NCI-H187 (cell line): ENCODE measurements at regions not wholly inside any gene's neighbourhood (a gene's known extent, or its start where the extent isn't known, plus 50 kb on each side); places are given as distances from the start of the nearest gene placed in this dataset.
"Not testable (repeated sequence)": the region's sequence is repeated elsewhere in the genome, so short reads cannot be mapped to it uniquely, and the experiment has no call there.

Experiments
- DNase-seq, 2 experiments: peaks; one replicate each; lab custom pipeline; 2025; lab: John Stamatoyannopoulos, UW

DNA sequence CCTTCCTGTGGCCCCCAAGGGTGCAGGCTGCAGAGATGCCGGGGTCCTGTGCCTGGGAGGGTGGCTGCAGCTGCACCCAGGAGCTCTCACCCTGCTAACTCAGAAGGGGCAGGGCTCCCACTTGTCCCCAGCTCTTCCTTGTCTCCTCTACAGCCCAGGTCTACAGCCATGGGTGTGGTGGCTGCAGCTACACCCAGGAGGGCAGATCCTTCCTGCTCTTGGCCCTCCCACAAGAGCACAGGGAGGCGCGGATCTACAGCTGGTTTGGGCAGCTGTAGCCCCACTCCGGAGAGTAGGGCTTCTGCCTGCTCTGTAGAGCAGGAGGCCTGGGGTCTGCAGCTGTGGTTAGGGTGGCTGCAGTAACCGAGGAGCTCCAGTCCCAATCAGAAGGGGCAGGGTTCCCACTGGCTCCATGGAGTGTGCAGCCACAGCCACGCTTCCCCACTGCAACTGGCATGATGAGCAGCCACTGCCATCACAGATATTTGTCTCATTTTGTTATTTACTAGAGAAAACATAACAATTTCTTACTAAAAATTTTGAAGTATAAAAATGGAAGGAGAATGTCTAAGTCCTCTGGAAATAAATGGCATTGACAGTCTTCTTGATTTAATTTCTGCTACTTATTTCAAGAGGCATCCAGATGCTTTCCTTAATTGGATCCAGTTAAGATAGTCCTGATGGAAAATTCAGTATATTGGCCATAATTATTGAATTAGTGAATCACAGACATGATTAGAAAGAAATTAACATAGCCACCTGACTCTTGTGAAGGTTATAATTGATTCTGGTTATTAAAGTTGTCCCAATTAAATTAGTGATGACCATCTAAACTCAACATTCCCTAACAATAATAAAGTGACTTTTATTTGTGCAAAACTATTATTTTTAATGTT lies 233.6 kb downstream of the KCNE4 start:
- no peak for DNase-seq

DNA sequence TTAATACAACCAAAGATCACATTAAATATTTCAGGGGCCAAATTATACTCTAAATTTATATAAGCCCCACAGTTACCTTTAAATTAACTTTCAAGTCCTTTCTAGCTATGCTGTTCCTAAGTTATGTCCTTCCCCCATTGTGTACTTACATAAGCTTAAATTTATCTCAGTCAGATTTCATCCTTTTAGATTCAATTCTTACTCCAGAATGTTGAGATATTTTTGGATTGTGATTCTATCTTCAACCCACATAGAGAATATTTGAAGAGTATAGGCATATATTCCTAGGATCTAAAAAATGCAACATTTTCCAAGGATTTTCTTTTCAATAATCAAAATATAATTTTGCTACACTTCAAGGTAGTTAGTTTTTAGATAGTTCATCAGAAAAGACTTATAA lies 242.8 kb downstream of the KCNE4 start:
- no peak for DNase-seq

DNA sequence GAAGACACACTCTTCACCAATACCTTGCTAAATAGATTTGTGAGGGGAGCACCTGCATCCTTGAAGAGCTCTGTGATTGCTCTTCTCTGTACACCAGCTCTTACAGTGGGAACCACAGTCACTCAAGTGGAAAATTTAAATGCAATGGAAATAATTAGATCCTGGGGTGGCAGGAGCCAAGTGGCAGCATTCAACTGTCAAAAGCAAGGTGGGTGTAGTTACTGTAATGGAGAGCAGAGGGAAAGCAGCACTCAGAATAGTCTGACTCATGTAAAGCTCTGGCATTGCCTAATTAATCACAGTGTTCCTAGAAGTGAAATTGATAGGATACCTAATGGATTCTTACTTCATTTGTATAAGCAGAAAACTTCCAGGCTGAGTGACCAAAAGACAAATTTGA lies 245.8 kb downstream of the KCNE4 start:
- peak; percentile 37 to 75 for DNase-seq

DNA sequence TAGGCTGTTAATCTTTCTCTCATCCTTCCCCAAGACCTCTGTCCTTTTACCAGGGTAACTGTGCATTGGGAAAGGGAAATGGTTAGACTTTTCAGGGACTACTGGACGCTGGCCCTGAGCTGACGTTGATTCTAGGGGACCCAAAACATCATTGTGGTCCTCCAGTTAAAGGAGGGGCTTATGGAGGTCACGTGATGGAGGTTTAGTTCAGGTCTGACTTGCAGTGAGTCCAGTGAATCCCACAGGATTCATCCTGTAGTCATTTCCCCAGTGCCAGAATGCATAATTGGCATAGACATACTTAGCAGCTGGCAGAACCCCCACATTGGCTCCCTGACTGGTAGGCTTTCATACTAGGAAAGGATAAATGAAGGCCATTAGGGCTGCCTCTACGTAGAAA lies 246.3 kb downstream of the KCNE4 start:
- DNase-seq: not testable (repeated sequence)

DNA sequence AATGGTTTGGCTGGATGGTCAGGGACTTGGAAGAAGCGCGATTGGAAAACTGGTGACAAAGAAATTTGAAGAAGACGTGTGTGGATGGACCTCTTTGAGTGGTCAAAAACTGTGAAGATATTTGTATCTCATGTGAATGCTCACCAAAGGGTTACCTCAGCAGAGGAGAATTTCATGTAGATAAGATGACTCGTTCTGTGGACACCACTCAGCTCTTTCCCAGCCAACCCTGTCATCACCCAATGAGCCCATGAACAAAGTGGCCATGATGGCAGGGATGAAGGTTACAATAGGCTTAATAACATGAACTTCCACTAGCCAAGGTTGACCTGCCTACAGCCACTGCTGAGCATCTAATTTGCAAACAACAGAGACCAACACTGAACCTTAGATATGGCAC lies 248.3 kb downstream of the KCNE4 start:
- DNase-seq: no peak

DNA sequence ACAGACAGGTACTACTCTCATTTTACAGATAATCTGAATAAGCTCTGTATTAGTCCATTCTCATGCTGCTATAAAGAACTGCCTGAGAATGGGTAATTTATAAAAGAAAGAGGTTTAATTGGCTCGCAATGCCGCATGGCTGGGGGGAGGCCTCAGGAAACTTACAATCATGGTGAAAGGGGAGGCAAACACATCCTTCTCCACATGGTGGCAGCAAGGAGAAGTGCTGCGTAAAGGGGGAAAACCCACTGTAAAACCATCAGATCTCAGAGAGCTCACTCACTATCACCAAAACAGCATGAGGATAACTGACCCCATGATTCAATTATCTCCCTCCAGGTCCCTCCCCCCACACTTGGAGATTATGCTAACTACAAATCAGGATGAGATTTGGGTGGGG lies 254.4 kb downstream of the KCNE4 start:
- DNase-seq: no peak

DNA sequence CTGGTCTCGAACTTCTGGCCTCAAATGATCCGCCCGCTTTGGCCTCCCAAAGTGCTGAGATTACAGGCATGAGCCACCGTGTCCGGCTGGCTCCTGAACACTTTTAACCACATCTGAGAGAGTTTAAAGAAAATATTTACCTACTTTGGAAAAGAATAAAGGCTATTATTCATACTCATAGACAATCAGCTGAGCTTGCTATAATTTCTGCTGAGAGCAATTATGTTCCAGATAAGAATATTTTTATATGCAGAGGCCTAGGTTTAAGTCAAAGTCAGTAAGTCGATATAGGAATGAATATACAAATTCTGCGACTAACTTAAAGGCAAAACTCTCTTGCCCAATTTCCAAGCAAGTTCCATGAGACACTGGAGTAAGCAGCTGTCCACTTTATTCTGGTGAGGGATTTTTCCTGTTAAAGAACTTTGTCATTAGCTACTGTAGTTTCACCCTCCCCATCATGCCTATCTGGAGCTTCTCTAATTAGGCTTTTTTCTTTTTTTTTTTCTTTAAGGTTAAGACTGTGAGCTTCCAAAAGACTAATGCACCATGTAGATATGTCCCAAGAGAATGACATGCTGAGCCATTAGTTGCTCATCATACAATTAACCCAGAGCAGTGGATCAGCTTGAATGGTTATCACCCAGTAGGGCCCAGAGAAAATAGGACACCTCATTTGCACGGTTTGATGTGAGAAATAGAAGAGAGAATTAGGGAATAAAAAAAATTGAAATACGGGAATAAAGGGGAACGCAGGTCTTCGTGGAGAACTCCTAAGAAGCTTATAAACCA lies 260.1 kb downstream of the KCNE4 start:
- no peak for DNase-seq

DNA sequence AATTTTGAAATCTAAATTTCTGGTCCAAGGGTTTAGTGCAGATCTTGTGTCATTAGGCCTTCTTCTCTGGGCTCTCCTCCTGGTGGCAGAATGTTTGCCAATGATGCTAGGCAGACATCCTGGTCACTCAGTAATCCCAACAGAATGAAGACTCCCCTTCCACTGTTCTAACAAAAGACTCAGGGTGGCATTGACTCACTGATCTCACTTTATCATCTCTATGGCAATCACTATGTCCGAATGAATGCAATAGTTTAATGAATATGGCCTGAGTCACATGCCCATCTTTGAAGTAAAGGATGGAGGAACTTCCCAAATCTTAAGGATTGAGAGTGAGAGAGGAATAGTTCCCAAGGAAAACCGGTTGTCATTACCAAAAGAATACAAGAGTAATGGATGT lies 261.1 kb downstream of the KCNE4 start:
- DNase-seq: no peak

DNA sequence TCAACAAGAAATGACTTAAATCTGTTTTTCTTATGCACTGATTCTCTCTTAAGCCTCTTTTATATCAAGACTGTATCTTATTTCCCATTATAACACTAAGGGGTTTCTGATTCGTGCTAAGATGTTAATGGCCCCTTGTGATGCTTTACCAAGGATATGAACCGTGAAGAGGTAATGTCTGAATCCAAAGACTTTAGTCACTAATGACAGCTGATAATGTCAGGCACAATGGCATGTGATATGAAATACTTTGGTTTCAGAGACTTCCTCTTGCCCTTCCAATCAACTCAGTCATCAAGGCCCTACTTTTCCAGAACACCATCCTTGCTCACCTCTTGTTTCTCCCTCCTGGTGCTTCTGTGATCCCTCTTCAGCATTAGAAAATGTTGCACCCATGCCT lies 262.8 kb downstream of the KCNE4 start:
- DNase-seq: peak; percentile 6 to 7

DNA sequence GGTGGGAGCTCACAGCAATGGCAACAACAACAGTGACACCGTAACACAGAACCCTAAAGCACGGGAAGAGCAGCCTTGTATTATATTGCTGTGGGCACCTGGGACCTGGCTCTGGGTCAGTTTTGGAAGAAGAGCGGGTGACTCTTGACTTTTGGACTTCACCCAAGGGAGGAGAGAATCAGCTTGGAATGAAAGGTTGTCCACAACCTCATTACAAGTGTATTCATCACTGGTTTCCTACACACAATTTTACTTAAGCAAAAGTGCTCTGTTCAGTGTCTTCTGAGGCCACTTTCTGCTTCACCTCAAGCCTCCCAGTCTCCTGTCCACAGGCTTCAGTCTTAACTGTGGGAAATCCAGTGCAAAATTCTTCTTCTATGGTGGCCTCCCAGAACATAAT lies 263.8 kb downstream of the KCNE4 start:
- DNase-seq: no peak

DNA sequence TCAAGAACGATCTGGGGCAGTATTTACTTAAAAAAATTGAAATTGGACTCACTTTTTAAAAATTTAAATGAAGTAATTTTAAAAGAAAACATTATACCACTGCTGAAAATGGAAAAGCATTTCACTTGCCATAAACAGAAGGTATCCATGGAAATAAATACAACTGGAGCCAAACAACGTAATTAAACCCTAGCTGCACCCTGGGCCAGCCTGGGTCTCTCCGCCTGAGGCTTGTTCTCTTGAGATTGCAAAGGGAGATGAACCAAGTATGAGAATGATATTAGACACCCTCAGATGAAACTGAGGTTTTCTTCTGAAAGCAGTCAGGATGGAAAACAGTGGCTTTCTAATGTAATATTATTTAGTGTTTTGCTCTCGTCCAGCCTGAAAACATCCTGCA lies 264.4 kb downstream of the KCNE4 start:
- no peak for DNase-seq

DNA sequence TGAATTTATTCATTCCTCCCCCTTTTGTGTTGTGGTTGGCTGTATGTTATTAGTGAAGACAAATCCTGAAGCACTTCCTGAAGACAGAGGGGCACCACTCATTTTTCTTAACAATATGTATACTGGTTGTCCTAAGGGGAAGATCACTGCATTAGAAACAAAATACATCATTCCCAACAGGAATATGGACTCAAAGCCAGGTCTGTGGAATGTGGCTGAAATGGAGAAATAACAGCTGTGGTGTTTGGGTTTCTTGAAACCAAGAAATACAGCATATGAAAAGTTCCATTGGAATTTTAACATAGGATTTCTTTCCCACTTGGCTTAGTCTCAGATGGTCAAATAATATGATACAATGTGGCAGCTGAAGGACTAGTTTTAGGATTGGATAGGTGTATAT lies 267.6 kb downstream of the KCNE4 start:
- DNase-seq: no peak

DNA sequence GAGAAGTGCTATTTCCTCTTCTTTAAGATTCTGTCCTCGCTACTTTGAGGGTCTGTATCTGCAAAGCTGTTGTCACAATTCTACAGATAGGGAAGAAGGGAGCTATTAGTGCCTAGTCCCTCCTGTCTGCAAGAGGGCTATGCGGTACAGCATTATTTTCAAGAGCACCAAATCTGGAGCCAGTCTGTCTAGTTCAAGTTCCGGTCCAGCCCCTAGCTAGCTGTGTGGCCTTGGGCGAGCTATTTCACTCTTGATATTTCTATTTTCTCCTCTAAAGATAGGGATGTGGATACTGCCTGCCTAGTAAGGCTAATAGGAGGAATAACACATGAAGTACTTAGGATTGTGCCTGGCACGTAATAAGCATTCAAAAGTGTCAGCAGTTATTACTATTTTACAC lies 272.4 kb downstream of the KCNE4 start:
- no peak for DNase-seq

DNA sequence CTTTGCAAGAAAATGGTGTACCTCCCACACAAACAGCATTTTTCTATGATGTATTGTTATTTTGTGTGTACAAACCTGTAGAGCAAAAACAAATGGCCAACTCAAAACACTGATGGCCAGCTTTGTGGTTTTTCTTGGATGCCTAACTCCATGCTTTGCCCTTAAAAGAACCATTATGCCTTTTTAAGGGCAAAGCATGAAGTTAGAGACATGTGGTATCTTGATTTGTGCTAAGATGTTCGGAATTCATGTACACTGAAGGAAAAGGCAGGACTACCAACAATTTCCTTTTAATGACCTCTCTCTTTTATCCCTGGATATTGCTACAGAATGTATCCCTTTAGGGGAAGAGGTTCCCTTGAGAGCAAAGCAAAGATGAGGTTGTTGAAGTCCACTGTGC lies 273.6 kb downstream of the SCG2 start:
- no peak for DNase-seq

DNA sequence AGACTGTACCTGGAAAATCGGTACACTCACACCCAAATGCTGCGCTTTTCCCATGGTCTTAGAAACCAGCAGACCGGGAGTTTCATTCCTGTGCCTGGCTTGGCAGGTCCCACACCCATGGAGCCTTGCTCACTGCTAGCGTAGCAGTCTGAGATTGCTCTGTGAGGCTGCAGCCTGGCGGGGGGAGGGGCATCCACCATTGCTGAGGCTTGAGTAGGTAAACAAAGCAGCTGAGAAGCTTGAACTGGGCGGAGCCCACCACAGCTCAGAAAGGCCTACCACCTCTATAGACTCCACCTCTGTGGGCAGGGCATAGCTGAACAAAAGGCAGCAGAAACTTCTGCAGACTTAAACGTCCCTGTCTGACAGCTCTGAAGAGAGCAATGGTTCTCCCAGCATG lies 271.4 kb downstream of the SCG2 start:
- DNase-seq: not testable (repeated sequence)

DNA sequence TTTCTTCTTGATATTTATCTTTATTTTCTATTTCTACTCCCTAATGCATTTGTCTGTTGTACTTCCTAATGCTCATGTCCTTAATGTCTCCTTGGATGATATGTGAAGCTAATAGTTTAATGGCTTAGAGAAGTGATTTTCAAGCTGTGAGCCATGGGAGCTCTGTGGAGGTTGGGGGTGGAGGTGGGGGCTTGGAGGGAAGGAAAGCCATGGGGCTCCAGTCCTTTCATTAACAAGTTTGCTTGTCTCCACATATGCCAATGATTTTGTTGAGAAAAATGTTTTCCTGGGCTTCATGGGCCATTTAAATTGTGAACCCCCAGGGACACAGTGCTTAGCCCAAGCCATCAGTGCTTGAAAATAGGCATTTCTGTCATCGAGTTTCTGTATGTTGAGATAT lies 264.1 kb downstream of the SCG2 start:
- DNase-seq: no peak

DNA sequence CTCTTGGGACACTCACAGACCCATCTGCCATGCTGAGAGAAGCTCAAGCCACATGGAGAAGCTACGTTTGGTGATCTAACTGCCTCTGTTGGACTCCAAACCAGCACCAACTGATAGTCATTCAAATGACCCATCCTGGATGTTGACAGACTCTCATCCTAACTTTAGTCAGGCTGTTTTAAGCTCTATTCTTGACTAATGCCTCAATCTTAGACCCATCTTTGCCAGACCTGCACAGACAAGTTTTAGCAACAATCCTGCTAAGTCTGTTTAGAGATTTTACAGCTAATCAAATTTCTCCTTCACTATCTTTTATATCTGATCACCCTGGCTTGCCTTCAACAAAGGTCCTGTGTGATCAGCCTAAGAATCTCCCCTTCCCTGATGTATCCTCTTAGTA lies 245.1 kb downstream of the SCG2 start:
- DNase-seq: no peak

DNA sequence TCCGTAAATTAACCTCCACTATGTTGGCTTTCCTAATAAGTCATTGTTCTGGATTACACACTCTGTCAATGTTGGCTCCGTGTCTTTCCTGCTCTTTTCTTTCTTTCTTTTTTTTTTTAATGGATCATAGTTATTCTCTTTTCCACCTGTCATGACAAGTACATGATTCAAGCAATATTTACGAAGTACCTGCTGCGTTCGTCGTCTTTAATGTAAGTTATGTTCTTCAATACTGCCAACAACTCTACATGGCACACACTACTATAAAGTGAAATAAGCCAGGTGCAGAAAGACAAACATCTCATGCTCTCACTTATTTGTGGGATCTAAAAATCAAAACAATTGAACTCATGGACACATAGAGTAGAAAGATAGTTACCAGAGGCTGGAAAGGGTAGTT lies 239.1 kb downstream of the SCG2 start:
- no peak for DNase-seq

DNA sequence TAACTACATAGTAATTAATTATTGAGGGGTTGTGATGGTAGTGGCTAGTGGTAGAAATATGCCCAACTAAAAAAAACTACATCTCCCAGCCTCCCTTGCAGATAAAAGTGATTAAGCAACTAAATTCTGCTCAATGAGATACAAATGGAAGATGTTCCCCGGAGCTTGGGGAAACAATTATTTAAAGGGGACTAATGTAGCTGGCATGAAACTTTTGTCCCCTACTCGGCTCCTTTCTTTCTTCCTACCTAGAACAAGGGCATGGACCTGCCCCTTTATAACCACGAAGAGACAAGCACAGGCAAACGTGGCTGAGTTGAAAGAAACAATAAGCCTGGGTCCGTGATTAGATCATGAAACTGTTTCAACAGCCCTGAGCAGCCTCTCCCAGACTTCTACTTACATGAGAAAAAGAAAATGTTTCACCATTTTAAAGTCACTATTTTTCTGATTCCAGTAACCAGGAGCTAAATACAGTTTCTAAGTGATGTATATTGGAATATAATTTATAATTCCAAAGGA lies 236.9 kb downstream of the SCG2 start:
- no peak for DNase-seq

DNA sequence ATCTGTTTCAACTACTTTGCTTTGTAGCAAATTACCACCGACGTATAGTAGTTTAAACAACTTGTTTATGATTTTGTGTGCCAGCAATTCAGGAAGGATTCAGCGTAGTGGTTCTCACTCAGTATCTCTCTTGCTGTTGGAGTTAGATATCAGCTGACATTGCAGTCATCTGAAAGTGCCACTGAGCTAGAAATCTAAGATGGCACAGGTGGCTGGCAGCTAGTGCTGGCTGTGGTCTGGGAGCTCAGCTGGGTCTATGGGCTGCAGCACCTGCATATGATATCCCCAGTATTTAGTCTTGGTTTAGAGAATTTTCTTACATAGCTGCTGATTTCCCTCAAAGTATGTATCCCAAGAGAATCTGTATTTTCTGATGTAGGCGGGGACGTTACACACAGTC lies 235.6 kb downstream of the SCG2 start:
- DNase-seq: no peak

DNA sequence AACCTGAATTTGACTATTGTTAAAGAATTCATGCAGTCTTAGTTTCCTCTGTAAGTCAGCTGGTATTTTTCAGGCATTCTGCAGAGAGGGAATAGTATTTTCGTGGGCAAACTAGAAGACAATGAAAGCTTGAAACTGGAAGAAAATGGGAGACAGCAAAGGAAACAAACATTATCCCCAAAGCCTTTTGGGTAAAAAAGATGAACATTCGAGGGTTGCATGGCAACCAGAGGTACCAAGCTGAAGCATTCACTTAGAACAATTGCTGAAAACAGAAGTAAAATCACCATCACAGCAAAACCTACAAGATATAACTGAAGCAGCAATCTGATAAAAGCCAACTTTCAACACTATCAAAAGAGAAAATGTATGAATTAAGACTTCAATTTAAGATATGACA lies 233.7 kb downstream of the SCG2 start:
- no peak for DNase-seq

DNA sequence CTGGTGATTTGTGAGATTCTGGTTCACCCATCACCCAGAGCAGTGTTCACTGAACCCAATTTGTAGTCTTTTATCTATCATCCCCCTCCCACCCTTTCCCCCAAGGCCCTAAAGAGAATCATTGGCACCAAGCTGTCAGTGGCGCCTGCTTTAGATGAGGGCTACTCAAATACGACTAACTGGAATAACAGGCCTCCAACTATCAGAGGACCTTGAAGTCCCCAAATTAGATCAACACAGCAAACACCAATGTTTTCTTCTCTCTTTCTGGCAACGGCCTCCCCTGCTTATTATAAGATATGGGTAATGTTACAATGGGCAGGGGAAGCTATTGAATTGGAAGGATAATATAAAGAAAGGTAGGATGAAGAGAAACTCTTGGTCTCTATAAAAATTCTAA lies 232.3 kb downstream of the SCG2 start:
- no peak for DNase-seq

DNA sequence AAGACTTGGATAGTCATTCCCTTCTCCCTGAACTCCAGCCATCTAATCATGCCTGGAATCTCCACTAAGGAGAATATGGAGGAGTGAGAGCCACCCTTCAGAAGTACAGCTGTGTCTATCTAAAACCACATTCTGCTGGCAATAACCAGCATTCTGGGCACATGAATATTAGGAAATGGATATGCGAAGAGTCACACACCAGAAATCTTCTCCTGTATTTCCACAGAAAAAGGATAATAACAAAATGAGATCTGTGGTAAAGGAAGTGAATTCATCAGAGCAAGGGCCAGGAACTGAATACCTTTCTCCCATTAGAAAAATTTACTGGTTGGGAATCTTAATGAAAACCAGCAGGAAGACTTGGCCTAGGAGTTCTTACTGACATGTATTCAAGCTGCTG lies 218.8 kb downstream of the SCG2 start:
- DNase-seq: no peak
